MM.1S (cell line): ENCODE measurements at regions not wholly inside any gene's neighbourhood (a gene's known extent, or its start where the extent isn't known, plus 50 kb on each side); places are given as distances from the start of the nearest gene placed in this dataset.

Experiments used
- DNase-seq: peaks from one replicate; pipeline ENCODE4 v3.0.0-alpha.2; 2015
- H2AFZ ChIP-seq: fragments of 300-600 bp; sonication (generic); 2 replicates; pipeline ENCODE4 v1.6.0; 2016; ENCODE audit warnings: antibody characterized with exemption, low read length
- H3F3A ChIP-seq: fragments of 300-600 bp; sonication (generic); 2 replicates; pipeline ENCODE4 v1.6.1; 2016; ENCODE audit warnings: mild to moderate bottlenecking, antibody characterized with exemption, low read length, moderate library complexity, mixed read lengths; ENCODE audit not compliant: insufficient read depth
- H3K27ac ChIP-seq: fragments of 300-600 bp; sonication (generic); 2 replicates; pipeline ENCODE4 v1.5.1; 2016; ENCODE audit warnings: mild to moderate bottlenecking, low read length
- H3K27me3 ChIP-seq: fragments of 300-600 bp; sonication (generic); replicated peaks from 2 replicates; pipeline ENCODE4 v1.6.0; 2016; ENCODE audit warnings: low read length; ENCODE audit not compliant: insufficient read depth
- H3K36me3 ChIP-seq: fragments of 300-600 bp; sonication (generic); replicated peaks from 2 replicates; pipeline ENCODE4 v1.6.1; 2016; ENCODE audit warnings: mild to moderate bottlenecking, low read length, mixed read lengths; ENCODE audit not compliant: insufficient read depth
- H3K4me1 ChIP-seq: fragments of 300-600 bp; sonication (generic); 2 replicates; pipeline ENCODE4 v1.6.1; 2016; ENCODE audit warnings: low read length, mixed read lengths
- H3K4me2 ChIP-seq: fragments of 300-600 bp; sonication (generic); 2 replicates; pipeline ENCODE4 v1.6.0; 2016; ENCODE audit warnings: low read depth, low read length
- H3K4me3 ChIP-seq: fragments of 300-600 bp; sonication (generic); 2 replicates; pipeline ENCODE4 v1.5.1; 2016; ENCODE audit warnings: low read length, mixed read lengths
- H3K79me2 ChIP-seq: fragments of 300-600 bp; sonication (generic); 2 replicates; pipeline ENCODE4 v1.6.1; 2016; ENCODE audit warnings: mixed run types, low read length, mixed read lengths
- H3K9ac ChIP-seq: fragments of 300-600 bp; sonication (generic); 2 replicates; pipeline ENCODE4 v1.6.1; 2016; ENCODE audit warnings: low read length, mixed read lengths
- H3K9me2 ChIP-seq: fragments of 300-600 bp; sonication (generic); replicated peaks from 2 replicates; pipeline ENCODE4 v1.6.1; 2016; ENCODE audit warnings: mild to moderate bottlenecking, low read length, mixed read lengths; ENCODE audit not compliant: insufficient read depth
- H3K9me3 ChIP-seq: fragments of 300-600 bp; sonication (generic); replicated peaks from 2 replicates; pipeline ENCODE4 v1.6.1; 2016; ENCODE audit warnings: mild to moderate bottlenecking, low read length, mixed read lengths; ENCODE audit not compliant: insufficient read depth
- H4K20me1 ChIP-seq: fragments of 300-600 bp; sonication (generic); 2 replicates; pipeline ENCODE4 v1.6.1; 2016; ENCODE audit warnings: mild to moderate bottlenecking, low read length, moderate library complexity, mixed read lengths; ENCODE audit not compliant: insufficient read depth
- CTCF ChIP-seq: fragments of 300-600 bp; sonication (generic); IDR thresholded peaks from 2 replicates; pipeline ENCODE4 v1.5.1; 2016; ENCODE audit warnings: antibody characterized with exemption, low read length, mixed read lengths
- EZH2 ChIP-seq: fragments of 300-600 bp; sonication (generic); optimal IDR thresholded peaks from 2 replicates; pipeline ENCODE3; 2017; ENCODE audit warnings: low read depth, mild to moderate bottlenecking, antibody characterized with exemption, low read length, mixed read lengths
- EZH2phosphoT487 ChIP-seq: fragments of 300-600 bp; sonication (generic); IDR thresholded peaks from 2 replicates; pipeline ENCODE4 v1.6.1; 2018; ENCODE audit warnings: antibody characterized with exemption, low read length

DNA sequence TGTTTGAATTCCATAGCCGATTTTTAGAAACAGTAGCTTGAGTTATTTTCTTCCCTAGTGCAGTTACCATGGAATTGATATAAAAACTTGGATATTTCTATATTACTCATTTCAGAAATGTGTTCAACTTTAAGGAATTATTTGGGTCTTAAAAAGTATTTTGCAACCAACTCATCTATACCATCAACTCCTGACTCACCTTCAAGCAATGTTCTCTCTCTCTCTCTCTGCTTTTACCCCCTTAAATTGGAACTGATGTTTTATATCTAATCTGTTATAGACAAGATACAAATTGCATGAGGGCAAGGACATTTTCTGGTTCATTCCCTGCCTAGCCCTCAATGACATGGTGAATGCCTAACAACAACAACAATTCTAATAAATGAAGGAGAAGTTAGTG is 214.7 kb upstream of the NRIP1 start:
- no peaks in the 10 kb centered on the region for H4K20me1 ChIP-seq
- no peak overlapping the region for H3K4me2 ChIP-seq
- H3K36me3 ChIP-seq, result no peaks in the 10 kb centered on the region
- no peak for DNase-seq
- no peaks in the 10 kb centered on the region for H3K9me3 ChIP-seq
- no peaks in the 10 kb centered on the region for H3F3A ChIP-seq
- no peak overlapping the region for H3K4me3 ChIP-seq
- no peak overlapping the region for H2AFZ ChIP-seq
- no peak overlapping the region for H3K9ac ChIP-seq
- no peaks in the 10 kb centered on the region for H3K27me3 ChIP-seq
- H3K79me2 ChIP-seq, result no peaks in the 10 kb centered on the region
- no peak overlapping the region for H3K27ac ChIP-seq
- TF ChIP-seq EZH2phosphoT487 (no peak), CTCF (no peak), EZH2 (no peak)
- no peaks in the 10 kb centered on the region for H3K9me2 ChIP-seq
- no peaks in the 10 kb centered on the region for H3K4me1 ChIP-seq

GRCh38 chr21:15281714-15282113 is 216.9 kb upstream of the NRIP1 start:
- Histone ChIP-seq H3K9ac (no peak overlapping the region), H3K27ac (no peak overlapping the region), H3K9me3 (no peaks in the 10 kb centered on the region), H3K4me1 (no peaks in the 10 kb centered on the region), H4K20me1 (no peaks in the 10 kb centered on the region), H3K36me3 (no peaks in the 10 kb centered on the region), H3F3A (no peaks in the 10 kb centered on the region), H2AFZ (no peak overlapping the region), H3K4me2 (no peak overlapping the region), H3K9me2 (no peaks in the 10 kb centered on the region), H3K27me3 (no peaks in the 10 kb centered on the region), H3K79me2 (no peaks in the 10 kb centered on the region), H3K4me3 (no peak overlapping the region)
- no peak for TF ChIP-seq EZH2phosphoT487
- no peak for TF ChIP-seq EZH2
- TF ChIP-seq CTCF, result no peak
- no peak for DNase-seq

DNA sequence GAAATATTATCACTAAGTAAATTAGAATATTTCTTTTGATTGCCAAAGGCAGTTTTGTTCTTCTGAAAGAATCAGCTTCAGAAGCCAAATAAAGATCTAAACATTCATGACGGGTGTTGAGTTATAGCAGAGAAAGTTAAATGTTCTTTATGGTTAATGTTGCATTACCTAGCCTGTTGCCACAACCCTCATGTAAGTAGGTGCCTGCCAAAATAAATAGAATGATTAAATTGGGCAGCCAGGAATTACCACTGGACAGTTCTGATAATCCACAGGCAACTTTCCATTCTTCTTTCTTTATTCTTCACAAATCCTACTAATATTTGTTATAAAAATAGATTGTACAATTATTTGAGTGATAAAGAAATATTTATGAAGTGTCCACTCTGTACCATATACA is 217.9 kb upstream of the NRIP1 start:
- Histone ChIP-seq H3K4me1 (no peaks in the 10 kb centered on the region), H3K9ac (no peak overlapping the region), H3K4me3 (no peak overlapping the region), H4K20me1 (no peaks in the 10 kb centered on the region), H3K36me3 (no peaks in the 10 kb centered on the region), H3K27me3 (no peaks in the 10 kb centered on the region), H3K9me3 (no peaks in the 10 kb centered on the region), H3K9me2 (no peaks in the 10 kb centered on the region), H2AFZ (no peak overlapping the region), H3K79me2 (no peaks in the 10 kb centered on the region), H3K4me2 (no peak overlapping the region), H3K27ac (no peak overlapping the region), H3F3A (no peaks in the 10 kb centered on the region)
- DNase-seq, result no peak
- TF ChIP-seq EZH2phosphoT487 (no peak), EZH2 (no peak), CTCF (no peak)
